KBM-7 (cell line): ENCODE measurements at regions not wholly inside any gene's neighbourhood (a gene's known extent, or its start where the extent isn't known, plus 50 kb on each side); places are given as distances from the start of the nearest gene placed in this dataset.

Experiments used
- DNase-seq: peaks from one replicate; pipeline ENCODE4 v3.0.0-alpha.2; 2015
- in situ Hi-C: fragments of 300-500 bp; cut with MboI; formaldehyde crosslinking; loops from 2 replicates; pipeline ENCODE4 v1.14.3; 2020; ENCODE audit warnings: low sequenced_read_pairs, low pct_unique_long_range_greater_than_20kb, mixed read lengths

GRCh38 chr22:49451070-49451840, 376.4 kb downstream of the BRD1 start:
- DNase-seq, result no peak
- in situ Hi-C loops, result no loop called here

GRCh38 chr22:49450498-49450897, 377.2 kb downstream of the BRD1 start:
- in situ Hi-C loops, result no loop called here
- no peak for DNase-seq

- in situ Hi-C loops, result no loop called here
- no peak for DNase-seq
Observed at GRCh38 chr22:49449811-49450446, 377.7 kb downstream of the BRD1 start.

GRCh38 chr22:49449377-49449776, 378.3 kb downstream of the BRD1 start:
- in situ Hi-C loops, result no loop called here
- DNase-seq, result no peak

GRCh38 chr22:49448526-49448925, 379.1 kb downstream of the BRD1 start:
- in situ Hi-C loops, result no loop called here
- DNase-seq, result no peak

- no peak for DNase-seq
- in situ Hi-C loops, result no loop called here
Observed at GRCh38 chr22:49447837-49448236, 379.8 kb downstream of the BRD1 start.

- in situ Hi-C loops, result no loop called here
- no peak for DNase-seq
Observed at GRCh38 chr22:49446759-49447710, 380.6 kb downstream of the BRD1 start.

GRCh38 chr22:49446145-49446758, 381.4 kb downstream of the BRD1 start:
- in situ Hi-C loops, result no loop called here
- no peak for DNase-seq

GRCh38 chr22:49444781-49445180, 382.9 kb downstream of the BRD1 start:
- in situ Hi-C loops, result no loop called here
- DNase-seq, result no peak

- no peak for DNase-seq
- in situ Hi-C loops, result no loop called here
Observed at GRCh38 chr22:49440931-49441330, 386.7 kb downstream of the BRD1 start.

GRCh38 chr22:49439373-49439772, 388.3 kb downstream of the BRD1 start:
- in situ Hi-C loops, result no loop called here
- no peak for DNase-seq

GRCh38 chr22:49437956-49438355, 389.7 kb downstream of the BRD1 start:
- in situ Hi-C loops, result no loop called here
- DNase-seq, result no peak

GRCh38 chr22:49437356-49437755, 390.3 kb downstream of the BRD1 start:
- DNase-seq, result no peak
- in situ Hi-C loops, result no loop called here

GRCh38 chr22:49436056-49436455, 391.6 kb downstream of the BRD1 start:
- in situ Hi-C loops, result no loop called here
- no peak for DNase-seq

- in situ Hi-C loops, result no loop called here
- DNase-seq, result no peak
Observed at GRCh38 chr22:49435596-49435995, 392.1 kb downstream of the BRD1 start.

- DNase-seq, result no peak
- in situ Hi-C loops, result no loop called here
Observed at GRCh38 chr22:49433717-49434611, 393.7 kb downstream of the BRD1 start.

GRCh38 chr22:49432897-49433443, 394.7 kb downstream of the BRD1 start:
- DNase-seq, result no peak
- in situ Hi-C loops, result no loop called here

GRCh38 chr22:49432211-49432896, 395.3 kb downstream of the BRD1 start:
- no peak for DNase-seq
- in situ Hi-C loops, result no loop called here
